Sigmoid colon (tissue), 4 donors: ENCODE measurements at regions not wholly inside any gene's neighbourhood (a gene's known extent, or its start where the extent isn't known, plus 50 kb on each side); places are given as distances from the start of the nearest gene placed in this dataset.

ENCODE experiments used
- CTCF ChIP-seq, 4 experiments: fragments of 450-650 bp in 3 of 4; fragments of 200-600 bp in 1 of 4; IDR thresholded peaks; one replicate each; pipeline ENCODE4 v1.5.1; 2016 to 2019; ENCODE audit warnings: antibody characterized with exemption in 4 of 4, mild to moderate bottlenecking in 3 of 4, moderate library complexity in 2 of 4
- EP300 ChIP-seq, 4 donors: sonication (generic); formaldehyde crosslinking; IDR thresholded peaks; one replicate each; pipeline ENCODE4 v1.6.1; 2017; ENCODE audit warnings: antibody characterized with exemption in 4 of 4
- POLR2A ChIP-seq, 2 donors: fragments of 450-650 bp; IDR thresholded peaks; one replicate each; pipeline ENCODE4 v1.6.1; 2016; ENCODE audit warnings: antibody characterized with exemption in 2 of 2, mild to moderate bottlenecking in 2 of 2, moderate library complexity in 2 of 2
- POLR2AphosphoS5 ChIP-seq, 4 donors: sonication (generic); formaldehyde crosslinking; IDR thresholded peaks; one replicate each; pipeline ENCODE4 v1.6.1; 2017; ENCODE audit warnings: antibody characterized with exemption in 4 of 4

GRCh38 chr4:63921561-63921960, 487.7 kb downstream of the TECRL start:
- TF ChIP-seq POLR2A (IDR thresholded peaks at IDR 0.05) (no peak), CTCF (IDR thresholded peaks at IDR 0.05) (no peak), EP300 (IDR thresholded peaks at IDR 0.05) (no peak), POLR2AphosphoS5 (IDR thresholded peaks at IDR 0.05) (no peak)
